Right renal pelvis (tissue), 4 donors: ENCODE measurements at regions not wholly inside any gene's neighbourhood (a gene's known extent, or its start where the extent isn't known, plus 50 kb on each side); places are given as distances from the start of the nearest gene placed in this dataset.
"Not testable (repeated sequence)": the region's sequence is repeated elsewhere in the genome, so short reads cannot be mapped to it uniquely, and the experiment has no call there.

Experiments
- DNase-seq, 4 donors: peaks; one replicate each; pipeline ENCODE4 v3.0.0-alpha.2; 2013; ENCODE audit warnings: low read depth in 4 of 4, low spot score in 3 of 4, missing footprints in 1 of 4

DNA sequence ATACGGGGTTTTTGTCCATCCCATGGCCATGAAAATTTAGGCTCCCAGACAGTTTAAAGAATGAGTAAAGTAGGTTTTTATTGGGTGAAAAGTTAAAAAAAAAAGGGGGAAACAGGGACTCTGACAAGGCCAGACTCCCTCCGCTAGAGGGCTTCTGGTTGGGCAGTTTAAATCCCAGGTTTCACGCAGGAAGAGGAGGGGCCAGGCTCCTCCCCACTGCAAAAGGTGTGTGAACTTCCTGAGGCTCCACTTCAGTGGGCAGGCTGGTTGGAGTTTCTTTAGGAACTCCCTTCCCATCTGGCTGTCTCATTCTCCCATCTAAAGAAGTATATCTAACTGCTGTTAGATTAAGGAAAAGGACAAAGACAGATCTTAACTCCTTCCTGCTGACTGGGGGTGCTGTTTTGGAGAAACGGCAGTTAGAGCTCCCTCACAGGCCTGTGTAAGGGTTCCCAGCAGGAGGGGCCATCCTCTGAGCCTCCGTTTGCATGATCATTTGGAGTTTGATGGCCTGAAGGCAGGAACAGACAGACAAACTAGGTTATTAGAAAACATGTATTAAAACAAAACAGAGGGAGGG lies 1160.7 kb downstream of the CNTNAP5 start:
- no peak for DNase-seq

GRCh38 chr2:125207431-125207830 lies 1182.3 kb downstream of the CNTNAP5 start:
- no peak for DNase-seq

GRCh38 chr2:125216321-125216720 lies 1191.2 kb downstream of the CNTNAP5 start:
- no peak for DNase-seq

- DNase-seq, result no peak
Measured at GRCh38 chr2:125224188-125224587, 1199.1 kb downstream of the CNTNAP5 start.

GRCh38 chr2:125224830-125225229 lies 1199.7 kb downstream of the CNTNAP5 start:
- DNase-seq, result no peak

- DNase-seq, result no peak
Measured at GRCh38 chr2:125227843-125228392, 1202.8 kb downstream of the CNTNAP5 start.

GRCh38 chr2:125240870-125241269 lies 1215.8 kb downstream of the CNTNAP5 start:
- no peak for DNase-seq

- no peak for DNase-seq
Measured at GRCh38 chr2:125243074-125243473, 1218.0 kb downstream of the CNTNAP5 start.

- no peak for DNase-seq
Measured at GRCh38 chr2:125254010-125254409, 1228.9 kb downstream of the CNTNAP5 start.

GRCh38 chr2:125259451-125259850 lies 1234.4 kb downstream of the CNTNAP5 start:
- DNase-seq, result no peak

DNA sequence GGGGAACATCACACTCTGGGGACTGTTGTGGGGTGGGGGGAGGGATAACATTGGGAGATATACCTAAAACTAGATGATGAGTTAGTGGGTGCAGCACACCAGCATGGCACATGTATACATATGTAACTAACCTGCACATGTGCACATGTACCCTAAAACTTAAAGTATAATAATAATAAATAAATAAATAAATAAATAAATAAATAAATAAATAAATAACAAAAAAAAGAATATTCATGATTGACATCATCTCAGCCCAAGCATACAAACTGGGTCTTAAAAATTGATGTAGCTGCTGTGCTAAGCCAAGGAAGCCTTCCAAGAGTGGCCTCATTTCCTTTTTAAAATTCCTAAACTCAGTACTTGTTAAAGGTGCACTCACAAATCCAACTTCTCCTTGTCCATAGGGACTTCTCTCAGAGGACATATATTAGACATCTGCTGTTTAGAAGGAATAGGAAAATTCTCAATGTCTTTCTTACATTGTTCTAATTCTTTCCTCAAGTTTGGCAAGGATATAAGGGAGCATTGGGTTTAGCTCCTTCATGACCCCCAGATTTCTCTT lies 1235.4 kb downstream of the CNTNAP5 start:
- not testable (repeated sequence) for DNase-seq

DNA sequence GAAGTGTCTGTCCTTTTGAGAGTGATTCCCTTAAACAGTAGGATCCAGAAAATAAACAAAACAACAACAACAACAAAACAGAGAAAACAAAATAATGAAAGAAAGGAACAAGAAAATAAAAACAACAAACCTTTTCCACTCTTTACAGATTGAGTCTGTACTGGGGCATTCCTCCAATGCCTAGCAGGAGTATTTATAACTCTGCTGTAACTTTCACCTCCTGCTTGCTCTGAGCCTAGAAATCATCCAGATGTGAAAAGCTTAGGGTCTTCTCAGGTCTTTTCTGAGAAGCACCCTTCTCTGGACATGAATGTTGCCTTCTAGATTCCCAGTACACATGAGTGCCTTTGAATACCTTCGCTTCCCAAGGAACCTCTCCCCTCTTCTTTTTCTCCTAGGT lies 1239.4 kb downstream of the CNTNAP5 start:
- DNase-seq, result no peak

- DNase-seq, result no peak
Measured at GRCh38 chr2:125267683-125268082, 1242.6 kb downstream of the CNTNAP5 start.

GRCh38 chr2:125272651-125273050 lies 1247.6 kb downstream of the CNTNAP5 start:
- no peak for DNase-seq

DNA sequence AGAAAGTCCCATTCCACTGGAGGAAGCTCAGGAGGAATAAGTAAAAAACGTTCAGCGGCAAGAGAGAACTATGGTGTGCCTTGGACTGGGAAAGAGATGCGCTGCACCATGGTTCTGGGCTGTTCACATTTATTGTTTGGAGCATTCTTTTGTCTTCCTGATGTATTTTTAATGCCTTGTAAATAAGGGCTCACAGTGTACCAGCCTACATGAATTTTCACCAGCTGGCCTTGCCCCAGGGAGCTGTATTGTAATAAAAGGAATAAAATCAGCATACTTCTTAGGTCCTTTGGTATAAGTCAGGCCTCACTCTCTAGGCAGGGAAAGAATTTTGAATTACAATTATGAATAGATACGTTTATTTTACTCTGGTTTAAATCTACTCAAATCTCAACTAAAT lies 1249.6 kb downstream of the CNTNAP5 start:
- DNase-seq, result no peak

DNA sequence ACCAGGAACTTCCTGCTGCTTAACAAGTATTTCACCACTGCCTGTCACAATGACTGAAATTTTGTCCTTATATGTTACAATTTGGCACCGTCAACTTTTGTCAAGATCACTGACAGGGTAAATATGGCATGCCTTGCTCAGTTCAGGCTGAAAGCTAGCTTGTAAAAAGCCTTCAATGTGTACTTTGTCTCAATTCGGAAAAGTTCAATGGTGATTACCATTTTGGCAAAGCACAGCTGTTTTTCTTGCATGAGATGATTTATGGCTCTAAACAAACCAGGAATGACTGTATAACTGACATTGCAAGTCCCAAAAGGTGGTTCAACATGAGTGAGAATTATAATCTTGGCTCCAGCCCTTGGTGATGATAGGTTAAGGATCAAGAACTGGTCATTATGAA lies 1255.2 kb downstream of the CNTNAP5 start:
- no peak for DNase-seq

DNA sequence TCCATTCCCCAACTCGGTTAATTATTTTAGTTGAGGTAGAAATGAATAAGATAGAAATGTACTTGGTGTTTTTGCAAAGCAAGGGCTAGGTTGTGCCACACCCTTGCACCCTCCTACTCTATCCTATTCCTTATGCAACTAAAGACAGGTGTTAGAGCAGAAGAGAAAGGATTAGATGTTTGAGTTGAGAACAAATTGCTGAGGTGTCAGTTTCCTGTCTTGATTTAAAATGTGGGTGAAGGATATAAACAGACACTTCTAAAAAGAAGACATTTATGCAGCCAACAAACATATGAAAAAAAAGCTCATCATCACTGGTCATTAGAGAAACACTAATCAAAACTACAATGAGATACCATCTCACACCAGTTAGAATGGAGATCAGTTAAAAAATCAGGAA lies 1256.2 kb downstream of the CNTNAP5 start:
- DNase-seq, result no peak

GRCh38 chr2:125296742-125297141 lies 1271.7 kb downstream of the CNTNAP5 start:
- no peak for DNase-seq

DNA sequence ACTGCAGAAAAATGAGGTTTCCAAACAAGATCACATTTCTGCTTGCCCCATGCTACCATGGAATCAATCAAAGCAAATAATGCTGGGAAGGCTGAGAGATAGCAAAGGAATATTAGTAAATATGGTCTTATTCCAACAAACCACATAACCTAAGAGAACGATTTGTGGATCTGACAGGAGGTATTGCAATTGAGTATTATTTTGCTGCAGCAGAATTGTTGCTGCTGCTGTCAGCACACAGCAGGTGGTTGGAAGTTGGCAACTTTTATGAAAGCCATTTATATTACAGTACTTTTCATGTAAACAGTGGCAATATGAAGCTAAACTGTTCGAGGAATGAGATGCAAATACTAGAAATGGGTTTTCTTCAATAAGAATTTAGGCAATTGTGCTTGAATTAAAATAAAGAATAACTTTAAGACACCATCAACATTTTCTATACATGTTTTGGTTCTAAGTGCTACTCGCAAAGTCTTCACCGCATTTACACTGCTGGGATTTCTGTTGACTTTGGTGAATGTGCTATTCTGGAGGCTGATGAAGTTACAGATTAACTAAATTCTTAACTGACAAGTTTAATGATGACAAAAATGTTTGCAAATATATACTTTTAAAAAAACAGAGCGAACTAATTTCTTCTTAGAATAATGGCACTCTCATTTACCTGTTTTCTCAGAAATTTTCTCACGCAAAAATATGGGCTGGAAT lies 1285.7 kb downstream of the CNTNAP5 start:
- no peak for DNase-seq

DNA sequence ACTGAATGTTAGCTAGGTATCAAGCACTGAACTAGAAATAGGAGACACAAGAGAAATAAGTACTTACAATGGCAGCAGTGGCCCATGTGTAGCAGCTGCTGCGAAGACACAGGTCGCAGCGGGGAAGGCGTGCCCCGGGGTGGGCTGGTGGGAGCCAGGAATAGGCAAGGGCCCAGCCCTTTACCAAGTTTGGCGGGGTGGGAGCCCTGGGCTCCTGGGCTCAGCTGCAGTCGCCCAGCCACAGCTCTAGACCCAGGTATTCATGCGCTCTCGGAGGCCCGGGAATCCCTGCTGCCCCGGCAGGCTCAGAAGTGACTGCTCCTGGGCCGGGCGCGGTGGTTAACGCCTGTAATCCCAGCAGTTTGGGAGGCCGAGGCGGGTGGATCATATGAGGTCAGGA lies 1287.3 kb downstream of the CNTNAP5 start:
- DNase-seq, result no peak

GRCh38 chr2:125313806-125314205 lies 1288.7 kb downstream of the CNTNAP5 start:
- DNase-seq, result no peak

DNA sequence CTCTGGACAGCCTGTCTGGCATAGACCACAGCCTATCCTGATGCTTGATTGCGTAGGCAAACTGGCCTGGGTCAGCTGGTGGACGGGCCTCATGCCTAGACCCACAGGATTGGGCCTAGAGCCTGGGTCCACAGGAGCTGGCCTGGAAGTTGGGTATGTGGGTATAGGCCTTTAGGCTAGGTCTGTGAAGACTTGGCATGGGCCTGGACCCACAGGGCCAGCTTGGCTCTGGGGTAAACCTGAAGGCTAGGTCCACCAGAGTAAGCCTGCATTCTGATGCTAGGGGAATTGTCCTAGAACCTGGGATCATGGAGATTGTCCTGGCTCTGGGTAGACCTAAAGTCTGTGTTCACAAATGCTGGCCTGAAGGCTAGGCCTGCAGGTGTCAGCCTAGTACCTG lies 1293.7 kb downstream of the CNTNAP5 start:
- no peak for DNase-seq
